Erythroblast (primary cell): ENCODE measurements at regions not wholly inside any gene's neighbourhood (a gene's known extent, or its start where the extent isn't known, plus 50 kb on each side); places are given as distances from the start of the nearest gene placed in this dataset.

Experiments
- GATA1 ChIP-seq: IDR thresholded peaks from 2 replicates; pipeline ENCODE4 v1.6.1; 2011; ENCODE audit warnings: low read depth, mild to moderate bottlenecking, control low read depth, low read length, moderate library complexity
- POLR2A ChIP-seq: IDR thresholded peaks from 2 replicates; pipeline ENCODE4 v1.6.1; 2011; ENCODE audit warnings: mild to moderate bottlenecking, low read length

DNA sequence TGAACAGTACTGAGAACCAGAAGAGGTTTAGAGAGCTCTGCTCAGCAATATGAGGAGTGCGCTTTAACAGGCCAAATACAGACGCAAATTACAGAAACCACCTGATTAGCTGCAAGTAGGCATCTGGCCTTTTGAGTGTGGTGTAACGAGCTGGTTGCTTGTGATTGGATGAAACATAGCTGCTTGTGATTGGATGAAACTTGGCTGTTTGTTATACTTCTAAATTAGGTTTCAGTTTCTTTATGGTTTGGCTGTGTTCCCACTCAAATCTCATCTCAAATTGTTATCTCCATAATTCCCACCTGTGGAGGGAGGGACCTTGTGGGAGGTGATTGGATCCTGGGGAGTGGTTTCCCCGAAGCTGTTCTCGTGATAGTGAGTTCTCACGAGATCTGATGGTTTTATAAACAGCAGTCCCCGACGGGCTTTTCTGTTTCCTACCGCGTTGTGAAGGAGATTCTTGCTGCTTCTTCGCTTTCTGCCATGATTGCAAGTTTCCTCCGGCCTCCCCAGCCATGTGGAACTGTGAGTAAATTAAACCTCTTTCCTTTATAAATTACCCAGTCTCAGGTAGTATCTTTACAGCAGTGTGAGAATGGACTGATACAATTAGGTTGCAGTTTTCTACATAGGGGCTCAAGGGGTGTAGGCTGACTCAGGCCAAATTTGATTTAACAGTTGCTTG, 655.9 kb upstream of the MAN1A1 start:
- no peak for TF ChIP-seq POLR2A
- TF ChIP-seq GATA1, result no peak
